HG03097 (cell line): ENCODE measurements at regions not wholly inside any gene's neighbourhood (a gene's known extent, or its start where the extent isn't known, plus 50 kb on each side); places are given as distances from the start of the nearest gene placed in this dataset.

Source experiments
- ATAC-seq: cut with Tn5 transposase; IDR thresholded peaks from one replicate; pipeline ENCODE4 v1.9.1; 2021; ENCODE audit not compliant: unreplicated experiment, low FRiP score

DNA sequence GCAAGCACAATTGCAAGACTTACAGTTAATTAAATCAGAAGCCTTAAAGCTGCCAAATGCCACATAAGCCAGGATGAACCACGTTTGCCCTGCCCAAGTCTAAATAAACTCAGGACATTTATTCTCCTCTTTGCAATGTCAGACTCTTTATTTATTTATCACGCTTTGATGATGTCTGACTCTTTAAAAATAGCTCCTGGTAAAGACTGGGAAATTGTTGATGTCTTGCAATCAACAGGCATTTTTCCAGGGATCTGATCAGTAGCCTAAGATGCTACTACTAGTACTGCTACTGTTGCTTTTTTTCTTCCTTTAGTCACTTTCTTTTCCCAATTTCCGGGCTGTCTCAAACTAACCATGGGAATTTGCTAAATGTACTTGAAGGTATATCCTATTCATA lies 365.8 kb upstream of the MARCKS start:
- no peak for ATAC-seq

- no peak for ATAC-seq
Measured at GRCh38 chr6:113493991-113494390, 363.2 kb upstream of the MARCKS start.

DNA sequence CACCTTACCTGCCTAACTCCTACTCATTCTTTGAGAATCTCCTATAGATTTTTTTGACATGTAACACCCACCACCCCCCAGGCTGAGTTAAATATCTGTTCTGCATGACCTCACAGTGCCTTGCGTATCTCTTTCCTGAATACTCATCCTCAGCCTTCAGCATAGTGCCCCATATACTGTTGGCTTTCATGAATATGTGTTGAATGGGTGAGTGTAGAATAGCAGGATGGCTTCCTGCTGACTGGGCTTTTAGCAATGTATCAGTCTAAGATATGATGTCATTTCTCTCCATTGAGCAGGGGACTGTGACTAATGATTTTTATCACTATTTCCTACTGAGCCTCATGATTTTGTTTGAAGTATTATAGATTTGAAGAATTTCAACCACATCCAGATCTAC lies 361.6 kb upstream of the MARCKS start:
- no peak for ATAC-seq

DNA sequence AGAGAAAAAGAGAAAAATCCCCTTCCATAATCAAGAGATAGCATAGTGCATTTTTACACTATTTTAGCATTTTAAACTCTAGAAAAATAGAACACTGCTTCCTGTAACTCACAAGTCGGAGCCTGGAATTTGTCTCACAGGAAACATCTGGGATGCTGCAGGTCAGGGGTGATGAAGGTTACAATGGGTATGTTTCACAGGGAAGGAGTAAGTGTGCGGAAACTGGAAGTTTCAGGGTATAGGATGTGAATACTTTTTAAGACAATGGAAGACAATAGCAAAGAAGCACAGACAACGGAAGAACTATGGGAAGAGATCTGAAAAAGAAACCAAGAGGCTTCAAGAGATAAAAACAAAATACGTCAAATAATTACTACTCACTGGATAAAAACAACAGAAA lies 361.0 kb upstream of the MARCKS start:
- ATAC-seq = no peak

DNA sequence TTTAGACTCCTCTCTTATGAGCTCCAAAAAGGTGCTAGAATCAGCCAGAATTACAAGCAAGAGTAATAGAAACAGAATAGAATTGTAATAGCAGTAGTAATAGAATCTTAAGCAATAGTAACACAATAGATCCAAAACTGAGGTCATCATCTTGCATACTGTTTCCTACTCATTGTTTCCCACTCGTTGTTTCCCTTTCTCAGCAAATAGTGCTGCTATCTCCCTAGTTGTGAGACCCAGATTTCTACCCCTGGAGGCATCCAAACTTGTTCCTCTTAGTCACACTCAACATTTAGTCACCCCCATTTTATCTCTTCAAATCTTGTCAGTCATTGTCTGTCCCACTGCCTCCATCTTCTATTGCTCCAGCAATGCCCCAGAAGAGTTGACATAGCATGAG lies 356.9 kb upstream of the MARCKS start:
- no peak for ATAC-seq

DNA sequence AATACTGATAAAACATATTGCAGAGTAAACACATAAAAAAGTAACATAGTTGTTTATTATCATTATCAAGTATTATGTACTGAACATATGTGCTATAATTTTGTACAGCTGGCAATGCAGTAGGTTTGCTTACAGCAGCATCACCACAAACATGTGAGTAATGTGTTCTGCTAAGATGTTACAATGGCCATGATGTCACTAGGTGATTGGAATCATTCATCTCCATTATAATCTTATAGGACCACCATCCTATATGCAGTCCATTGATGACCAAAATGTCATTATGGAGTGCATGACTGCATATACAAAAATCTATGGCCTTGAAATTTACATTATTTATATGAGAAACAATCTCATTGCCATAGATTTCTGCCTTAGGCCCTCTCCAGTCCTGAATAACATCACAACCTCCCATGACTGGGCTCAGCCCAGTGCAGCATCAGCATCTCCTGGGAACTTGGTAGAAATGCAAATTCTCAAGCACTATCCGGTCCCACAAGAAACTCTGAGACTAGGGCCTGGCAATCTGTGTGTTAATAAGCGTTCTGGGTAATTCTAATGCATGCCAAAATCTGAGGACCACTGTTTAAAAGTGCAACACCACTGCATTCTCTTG lies 352.0 kb upstream of the MARCKS start:
- no peak for ATAC-seq

- no peak for ATAC-seq
Measured at GRCh38 chr6:113508249-113508648, 348.9 kb upstream of the MARCKS start.

DNA sequence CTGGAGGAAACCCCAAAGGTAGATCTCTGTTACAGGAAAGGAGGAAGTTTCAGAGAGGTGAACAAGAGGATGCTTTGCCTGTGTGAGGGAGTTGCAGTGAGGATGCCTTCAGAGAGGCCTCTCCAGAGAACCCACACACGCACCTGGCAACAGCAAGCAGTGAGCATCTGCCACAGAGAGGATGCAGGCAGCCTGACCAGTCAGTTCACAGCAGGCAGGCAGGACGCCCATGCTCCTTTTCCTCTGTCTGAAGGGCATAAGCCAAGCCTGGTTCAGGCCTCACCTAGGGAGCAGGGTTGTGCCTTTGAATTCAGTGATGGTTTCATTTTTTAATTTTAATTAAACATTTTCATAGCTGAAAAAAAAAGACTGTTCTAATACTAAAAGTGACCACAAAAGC lies 346.0 kb upstream of the MARCKS start:
- ATAC-seq = no peak

DNA sequence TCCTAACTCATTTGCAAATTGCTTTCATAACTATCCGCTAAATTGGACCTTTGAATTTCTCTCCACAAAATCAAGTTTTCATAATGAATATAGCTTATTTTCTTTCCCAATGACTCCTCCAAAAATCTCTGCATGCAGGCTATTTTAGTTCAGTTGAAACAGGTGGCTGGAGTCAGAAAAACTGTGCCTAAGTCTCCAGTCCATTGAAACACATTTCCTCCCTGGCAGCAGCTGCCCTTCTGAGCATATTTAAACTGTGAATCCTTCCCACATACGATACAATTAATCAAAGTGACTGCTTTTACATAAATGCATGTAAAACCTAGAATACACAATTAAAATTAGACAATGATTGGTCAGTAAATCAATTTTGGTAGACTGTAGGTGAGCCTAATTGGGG lies 344.6 kb upstream of the MARCKS start:
- no peak for ATAC-seq

- no peak for ATAC-seq
Measured at GRCh38 chr6:113513086-113513485, 344.1 kb upstream of the MARCKS start.

GRCh38 chr6:113522376-113522775 lies 334.8 kb upstream of the MARCKS start:
- ATAC-seq = no peak

DNA sequence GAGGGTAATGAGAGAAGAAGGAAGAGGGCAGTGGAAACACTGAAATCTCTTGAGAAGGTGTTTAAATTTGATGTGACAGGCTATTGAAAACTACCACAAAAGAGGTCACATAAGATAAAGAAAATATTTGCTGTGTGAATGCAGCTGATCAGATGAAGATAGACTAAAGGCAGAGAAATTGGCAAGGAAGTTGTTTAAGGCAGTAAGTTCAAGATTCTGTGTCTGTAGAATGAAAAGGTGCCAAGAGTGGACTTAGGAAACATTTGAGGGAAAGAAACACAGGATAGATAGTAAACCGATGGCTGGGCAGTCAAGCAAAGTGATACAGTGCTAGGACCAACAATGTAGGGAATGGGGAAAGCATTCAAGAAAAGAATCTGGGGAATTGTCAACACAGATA lies 332.3 kb upstream of the MARCKS start:
- ATAC-seq = no peak

DNA sequence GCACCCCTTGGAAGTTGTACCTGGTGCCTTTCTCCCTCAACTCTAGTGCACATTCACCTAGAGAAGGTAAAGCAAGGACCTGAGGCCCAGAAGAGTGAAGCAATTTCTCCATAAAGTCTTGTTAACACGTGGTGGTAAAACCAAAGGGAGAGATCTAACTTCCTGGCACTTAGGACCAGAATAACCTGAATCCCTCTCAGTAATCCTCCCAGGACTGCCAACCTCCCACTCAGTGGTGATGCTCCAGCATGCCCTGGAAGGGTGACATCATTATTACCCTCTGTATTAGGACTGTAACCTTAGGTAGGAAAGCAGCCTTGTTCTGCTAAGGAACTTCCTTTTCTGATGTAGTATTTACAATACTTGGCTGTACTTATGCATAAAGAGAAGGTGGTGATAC lies 330.6 kb upstream of the MARCKS start:
- ATAC-seq = no peak

DNA sequence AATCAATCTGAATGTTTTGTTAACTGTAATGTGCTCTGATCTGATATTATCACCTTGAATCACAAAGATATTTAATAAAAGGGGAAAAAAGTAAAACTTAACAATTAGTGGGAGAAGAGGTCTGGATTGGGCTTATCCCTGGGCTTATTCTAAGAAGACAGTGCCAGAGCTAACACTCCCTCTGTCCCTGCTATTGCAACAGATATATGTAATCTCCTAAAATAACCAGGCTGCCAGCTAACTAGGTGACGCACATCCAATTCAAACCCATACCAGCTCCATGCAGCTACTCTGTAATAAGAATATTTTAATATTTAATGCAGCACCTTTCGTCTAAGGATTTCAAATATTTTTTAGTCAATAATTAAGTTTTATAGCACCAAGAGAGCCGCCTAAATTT lies 330.1 kb upstream of the MARCKS start:
- no peak for ATAC-seq

DNA sequence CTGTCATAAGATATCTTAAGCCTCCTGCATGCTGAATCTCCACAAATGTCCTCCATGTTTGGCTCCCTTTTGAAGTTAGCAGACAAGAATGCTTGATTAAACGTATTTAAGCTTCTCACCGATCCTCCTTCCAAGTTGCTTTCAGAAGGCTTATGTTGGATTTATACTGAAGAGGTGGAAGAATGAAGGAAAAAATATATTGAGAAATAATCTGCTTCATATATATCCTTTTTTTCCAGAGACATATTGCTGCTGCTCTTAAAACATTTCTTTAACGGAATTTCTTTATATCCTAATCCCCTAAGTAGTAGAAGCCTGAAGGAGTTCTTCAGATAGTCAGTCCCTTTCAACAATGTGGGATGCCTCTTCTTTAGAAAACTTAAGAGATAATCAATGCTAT lies 329.0 kb upstream of the MARCKS start:
- ATAC-seq = no peak

DNA sequence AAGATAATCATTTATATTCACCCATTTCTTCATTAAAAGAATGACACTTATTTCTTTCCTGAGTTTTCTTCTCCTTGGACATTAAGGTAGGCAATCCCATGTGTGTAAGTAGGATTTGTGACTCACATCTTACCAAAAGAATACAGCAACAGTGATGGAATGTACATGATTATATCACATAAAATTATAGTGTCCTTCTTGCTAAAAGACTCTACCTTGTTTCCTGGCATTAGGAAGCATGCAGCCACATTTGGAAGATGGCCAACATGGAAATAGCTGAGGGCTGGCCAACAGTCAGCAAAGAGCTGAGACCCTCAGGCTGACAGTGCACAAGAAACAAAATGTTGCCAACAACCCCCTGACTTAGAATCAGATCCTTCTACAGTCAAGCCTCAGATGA lies 327.9 kb upstream of the MARCKS start:
- ATAC-seq = no peak

DNA sequence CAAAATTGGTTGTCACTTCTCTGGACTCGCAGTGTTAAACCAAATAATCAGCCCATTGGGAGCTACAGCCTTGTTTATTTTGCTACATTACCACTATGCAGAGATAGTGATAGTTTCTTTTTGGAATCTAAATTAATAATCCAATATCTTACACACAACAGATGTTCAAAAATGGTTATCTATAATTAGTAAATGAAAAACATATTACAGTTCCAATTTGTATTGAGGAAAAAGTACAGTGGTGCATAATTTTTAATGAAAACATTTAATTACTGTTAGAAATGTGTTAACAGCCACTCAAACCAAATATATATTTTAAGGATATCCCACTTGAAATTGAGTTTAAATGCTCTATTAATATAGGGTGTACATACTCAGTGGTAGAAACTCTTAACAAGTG lies 327.3 kb upstream of the MARCKS start:
- no peak for ATAC-seq

DNA sequence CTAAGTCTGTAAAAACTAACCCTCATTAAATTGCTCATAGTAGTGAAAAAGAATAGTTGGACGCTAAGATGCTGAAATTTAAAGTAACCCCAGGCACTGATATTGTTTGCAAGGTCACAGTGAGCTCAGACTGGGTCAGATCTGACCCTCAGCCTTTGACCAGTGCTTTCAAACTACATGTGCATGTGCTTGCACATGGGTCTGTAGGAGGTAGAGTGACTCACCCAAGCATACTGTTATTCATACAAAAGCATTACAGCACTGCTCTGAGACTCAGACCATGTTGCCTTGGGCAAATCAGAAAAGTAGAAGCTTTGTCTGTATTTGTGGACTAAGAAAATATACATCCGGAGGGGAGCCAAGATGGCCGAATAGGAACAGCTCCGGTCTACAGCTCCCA lies 326.4 kb upstream of the MARCKS start:
- ATAC-seq = no peak

GRCh38 chr6:113539202-113539601 lies 317.9 kb upstream of the MARCKS start:
- no peak for ATAC-seq

DNA sequence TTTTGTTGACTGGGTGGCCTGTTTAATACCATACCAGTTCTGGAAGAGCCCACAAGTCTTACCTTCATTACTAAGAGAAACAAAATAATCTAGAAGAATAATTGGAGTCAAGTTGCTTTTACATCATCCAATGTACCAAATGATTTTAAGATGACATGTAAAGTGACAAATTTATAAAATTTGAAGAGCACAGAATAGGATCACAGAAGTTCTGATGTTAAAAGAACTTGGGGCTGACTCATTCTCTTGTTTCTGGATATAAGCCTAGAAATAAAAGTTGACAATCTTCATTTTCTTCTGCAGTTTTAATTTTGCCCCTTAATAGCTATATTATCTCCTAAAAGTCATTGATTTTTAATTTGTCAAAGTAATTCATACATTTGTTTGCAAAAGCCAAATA lies 317.5 kb upstream of the MARCKS start:
- ATAC-seq = no peak

- no peak for ATAC-seq
Measured at GRCh38 chr6:113540466-113540865, 316.7 kb upstream of the MARCKS start.

DNA sequence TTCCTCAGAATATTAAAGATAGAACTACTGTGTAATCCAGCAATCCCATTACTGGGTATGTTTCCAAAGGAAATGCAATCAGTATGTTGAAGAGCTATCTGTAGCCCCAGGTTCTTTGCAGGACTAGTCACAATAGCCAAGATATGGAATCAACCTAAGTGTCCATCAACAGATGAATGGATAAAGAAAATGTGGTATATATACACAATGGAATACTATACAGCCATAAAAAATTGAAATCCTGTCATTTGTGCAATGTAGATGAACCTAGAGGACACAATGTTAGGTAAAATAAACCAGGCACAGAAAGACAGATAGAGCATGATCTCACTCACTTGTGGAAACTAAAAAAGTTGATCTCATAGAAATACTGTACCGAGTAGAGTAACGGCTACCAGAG lies 306.0 kb upstream of the MARCKS start:
- no peak for ATAC-seq

GRCh38 chr6:113556775-113557174 lies 300.4 kb upstream of the MARCKS start:
- no peak for ATAC-seq
